Peyer's patch (tissue), 4 donors: ENCODE measurements at regions not wholly inside any gene's neighbourhood (a gene's known extent, or its start where the extent isn't known, plus 50 kb on each side); places are given as distances from the start of the nearest gene placed in this dataset.

Source experiments
- CTCF ChIP-seq, 6 experiments: fragments of 450-650 bp in 4 of 6; fragments of 200-600 bp in 2 of 6; sonication (generic) in 1 of 6; IDR thresholded peaks; one replicate each; pipeline ENCODE4 v1.5.1; 2017 to 2019; ENCODE audit warnings: antibody characterized with exemption in 6 of 6, mild to moderate bottlenecking in 3 of 6, moderate library complexity in 1 of 6
- POLR2A ChIP-seq, 2 donors: fragments of 450-650 bp; IDR thresholded peaks; one replicate each; pipeline ENCODE4 v1.5.1; 2017; ENCODE audit warnings: antibody characterized with exemption in 2 of 2, mild to moderate bottlenecking in 2 of 2, moderate library complexity in 2 of 2

GRCh38 chr6:14844411-14844810, 401.5 kb upstream of the JARID2 start:
- TF ChIP-seq CTCF (IDR thresholded peaks at IDR 0.05) (no peak), POLR2A (IDR thresholded peaks at IDR 0.05) (no peak)
